GM19023 (cell line): ENCODE measurements at regions not wholly inside any gene's neighbourhood (a gene's known extent, or its start where the extent isn't known, plus 50 kb on each side); places are given as distances from the start of the nearest gene placed in this dataset.

Source experiments
- ATAC-seq: cut with Tn5 transposase; IDR thresholded peaks from one replicate; pipeline ENCODE4 v1.9.1; 2021; ENCODE audit warnings: mild to moderate bottlenecking, moderate library complexity; ENCODE audit not compliant: unreplicated experiment

DNA sequence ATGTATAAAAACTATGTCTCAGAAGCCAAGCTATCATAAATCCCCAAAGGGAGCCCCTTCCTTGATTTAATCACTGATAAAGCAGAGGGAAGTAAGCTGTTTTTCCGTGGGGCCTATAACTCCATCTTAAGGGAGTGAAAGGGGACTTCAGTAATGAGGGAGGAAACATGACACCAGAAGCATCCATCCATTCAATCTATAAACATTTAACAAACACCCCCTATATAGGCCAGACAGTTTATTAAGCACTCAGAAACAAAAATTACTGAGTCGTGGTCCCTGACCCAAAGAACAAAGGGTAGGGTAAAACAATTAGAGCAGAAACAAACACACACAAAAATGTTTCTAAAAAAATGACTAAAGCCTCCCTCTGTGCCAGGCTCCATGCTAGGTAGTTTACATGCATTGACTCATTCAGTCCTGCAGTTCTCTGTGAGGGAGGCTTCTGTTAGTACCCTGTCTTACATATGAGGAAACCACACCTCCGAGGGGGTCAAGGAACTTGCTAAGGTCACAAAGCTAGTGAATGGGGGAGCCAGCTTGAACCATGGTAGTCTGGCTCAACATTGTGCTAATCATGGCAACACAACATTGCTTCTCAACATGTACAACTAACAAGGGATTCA lies 472.1 kb downstream of the CDH2 start:
- ATAC-seq: no peak

GRCh38 chr18:27699137-27699536 lies 477.8 kb downstream of the CDH2 start:
- ATAC-seq: no peak

GRCh38 chr18:27696148-27696547 lies 480.8 kb downstream of the CDH2 start:
- ATAC-seq: no peak

DNA sequence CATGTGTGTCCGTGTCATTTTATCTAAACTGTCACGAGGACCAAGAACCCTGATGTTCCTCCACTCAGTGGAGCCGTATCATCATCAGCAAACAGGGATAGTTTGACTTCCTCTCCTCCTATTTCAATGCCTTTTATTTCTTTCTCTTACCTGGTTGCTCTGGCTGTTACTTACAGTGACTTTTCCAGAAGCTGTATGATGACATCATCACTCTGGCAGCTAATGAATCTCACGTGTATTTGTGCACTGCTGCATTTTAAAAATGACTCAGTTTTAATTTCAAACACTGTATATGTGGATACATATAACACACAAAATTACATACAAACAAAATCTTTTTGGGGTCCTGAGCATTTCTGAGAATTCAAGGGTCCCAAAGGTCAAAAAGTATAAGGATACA lies 481.4 kb downstream of the CDH2 start:
- no peak for ATAC-seq

DNA sequence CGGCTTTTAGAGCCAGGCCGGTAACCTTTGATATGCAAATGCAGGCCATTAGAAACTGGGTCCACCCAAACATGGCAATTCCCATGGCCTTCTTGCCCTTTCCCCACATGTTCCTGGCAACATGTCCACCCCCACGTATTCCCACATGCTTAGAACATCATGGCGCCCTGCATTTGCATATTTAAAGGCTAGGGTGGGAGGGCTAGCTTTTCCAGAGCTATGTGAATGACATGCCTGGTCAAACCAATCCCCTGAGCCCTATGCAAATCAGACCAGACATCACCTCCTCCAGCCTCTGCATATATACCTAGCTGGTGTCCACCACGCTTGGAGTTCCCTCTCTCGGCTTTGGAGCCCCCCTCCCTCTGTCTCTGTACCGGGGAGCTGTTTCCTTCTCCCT lies 481.9 kb downstream of the CDH2 start:
- ATAC-seq: no peak

GRCh38 chr18:27688581-27688980 lies 488.3 kb downstream of the CDH2 start:
- ATAC-seq: no peak

GRCh38 chr18:27687351-27687979 lies 489.5 kb downstream of the CDH2 start:
- no peak for ATAC-seq

DNA sequence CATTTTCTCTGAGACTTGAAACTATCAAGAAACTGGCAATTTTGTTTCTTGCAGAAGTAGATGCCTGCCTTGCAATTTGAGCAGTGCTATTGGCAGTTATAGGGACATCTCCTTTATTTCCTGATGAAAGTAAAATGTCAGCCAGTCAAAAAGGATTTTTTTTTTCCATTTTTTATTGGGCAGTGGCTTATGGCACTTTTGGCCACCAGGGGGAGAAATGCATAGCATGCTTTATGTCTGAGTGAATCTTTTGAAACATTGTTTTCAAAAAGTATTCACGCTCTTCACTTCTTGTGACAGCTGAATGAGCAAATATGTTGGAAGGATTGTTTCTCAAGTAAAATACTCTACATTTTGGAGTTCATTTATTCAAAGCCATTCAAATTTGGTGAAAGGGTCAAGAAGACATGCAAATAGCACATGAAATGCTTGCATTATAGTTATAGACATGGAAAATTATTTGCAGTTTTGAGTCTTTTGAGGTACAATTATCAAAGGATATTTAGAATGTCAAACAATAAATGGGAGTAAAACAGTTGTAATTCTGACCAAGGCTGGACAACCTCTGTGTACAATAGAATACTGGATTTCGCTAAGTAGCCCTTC lies 491.0 kb downstream of the CDH2 start:
- ATAC-seq: no peak

GRCh38 chr18:27685091-27685490 lies 491.8 kb downstream of the CDH2 start:
- ATAC-seq: no peak

DNA sequence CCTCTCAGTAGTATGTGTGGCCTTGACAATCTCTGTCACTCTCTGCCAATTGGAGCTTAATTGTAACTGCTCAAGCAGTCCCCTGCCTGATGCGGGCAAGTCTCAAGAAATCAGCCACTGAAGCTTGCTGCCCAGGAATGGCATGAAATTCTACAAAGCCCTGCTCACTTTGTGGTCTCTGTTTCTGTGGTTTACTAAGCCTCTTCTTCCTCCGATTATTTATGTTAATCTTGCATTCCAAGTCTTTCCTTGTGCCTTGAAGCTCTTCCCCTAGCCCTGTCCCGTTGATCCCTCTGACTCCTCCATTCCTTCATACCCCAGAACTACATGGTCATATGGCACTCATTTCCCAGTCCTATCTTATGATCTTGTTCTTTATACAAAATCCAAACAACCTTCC lies 489.3 kb upstream of the CHST9 start:
- ATAC-seq: no peak

GRCh38 chr18:27673861-27674260 lies 488.8 kb upstream of the CHST9 start:
- ATAC-seq: no peak

DNA sequence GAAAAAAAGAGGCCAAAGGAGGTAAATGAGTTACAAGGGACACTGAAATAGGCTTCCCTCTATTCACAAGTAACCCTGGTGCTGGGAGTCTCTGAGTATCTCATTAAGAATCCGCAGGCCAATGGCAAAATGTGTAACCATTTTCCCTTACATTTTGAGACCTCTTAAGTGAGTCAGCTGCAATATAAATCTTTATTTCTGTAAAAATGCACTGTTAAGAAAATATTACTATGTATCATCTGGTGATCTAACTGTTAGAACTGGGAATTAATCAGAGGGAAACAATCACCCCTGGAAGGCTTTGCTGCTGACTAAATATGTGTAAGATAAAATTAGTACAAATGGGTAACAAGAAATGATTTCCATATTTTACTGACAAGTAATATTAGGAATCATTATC lies 483.1 kb upstream of the CHST9 start:
- no peak for ATAC-seq

- no peak for ATAC-seq
These were observed 482.0 kb upstream of the CHST9 start for GRCh38 chr18:27667064-27667463.

DNA sequence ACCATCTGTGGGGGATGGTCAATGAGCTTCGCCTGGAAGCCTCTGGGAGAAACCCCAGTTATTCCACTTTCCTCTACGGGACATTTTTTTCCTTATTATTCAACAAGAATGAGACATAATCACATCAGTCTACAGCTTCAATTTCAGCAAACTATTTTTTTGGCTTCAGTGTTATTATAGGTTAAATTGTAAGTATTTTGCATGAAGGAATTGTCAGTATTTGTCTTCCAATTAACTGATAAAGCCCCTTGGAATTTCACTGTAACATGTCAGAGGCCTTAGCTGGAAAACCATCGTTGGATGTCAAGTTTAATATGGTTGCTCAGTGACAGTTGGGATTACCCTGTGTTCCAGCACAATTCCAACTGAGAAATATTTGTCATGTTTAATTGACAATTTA lies 480.9 kb upstream of the CHST9 start:
- no peak for ATAC-seq

DNA sequence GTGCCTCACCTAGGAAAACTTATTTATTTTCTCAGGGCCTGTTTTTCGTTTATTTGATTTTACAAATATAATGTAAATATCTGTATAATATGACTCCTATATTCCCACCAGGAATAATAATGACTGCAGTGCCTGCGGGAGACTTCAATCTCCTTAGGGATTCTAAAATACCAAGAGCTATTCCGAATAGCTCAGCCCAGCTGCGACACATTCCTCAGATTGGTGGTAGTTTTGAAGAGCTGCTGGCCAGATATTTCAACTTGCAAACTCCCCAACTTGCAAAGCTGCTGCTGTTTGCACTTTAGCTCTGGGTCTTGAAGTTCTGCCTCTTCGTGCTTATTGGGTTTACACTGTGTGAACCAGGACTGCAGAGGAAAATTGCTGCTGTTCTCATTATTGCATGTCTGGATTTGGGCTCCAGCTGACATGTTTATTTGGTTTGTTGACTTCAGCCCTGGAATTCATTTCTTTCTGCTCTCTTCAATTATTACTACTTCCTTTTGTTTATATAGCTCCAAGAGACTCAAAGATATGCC lies 480.2 kb upstream of the CHST9 start:
- no peak for ATAC-seq

- ATAC-seq: no peak
These were observed 477.8 kb upstream of the CHST9 start for GRCh38 chr18:27662949-27663348.

- no peak for ATAC-seq
These were observed 477.4 kb upstream of the CHST9 start for GRCh38 chr18:27662537-27662936.

GRCh38 chr18:27661320-27662018 lies 476.4 kb upstream of the CHST9 start:
- no peak for ATAC-seq

- no peak for ATAC-seq
These were observed 471.8 kb upstream of the CHST9 start for GRCh38 chr18:27656905-27657304.

GRCh38 chr18:27656167-27656778 lies 471.2 kb upstream of the CHST9 start:
- no peak for ATAC-seq

GRCh38 chr18:27653247-27653646 lies 468.1 kb upstream of the CHST9 start:
- ATAC-seq: no peak
